ENCODE measurements at regions not wholly inside any gene's neighbourhood (a gene's known extent, or its start where the extent isn't known, plus 50 kb on each side); places are given as distances from the start of the nearest gene placed in this dataset.

GRCh38 chr2:121123268-121123667 is 161.7 kb downstream of the TFCP2L1 start:
- no peaks in the 10 kb centered on the region for H3K9me3 ChIP-seq (ENCODE audit: insufficient read depth, low read depth, low read length)
- no peaks in the 10 kb centered on the region for H3K27me3 ChIP-seq (ENCODE audit: insufficient read depth, low read length, poor library complexity, severe bottlenecking)
- no peaks in the 10 kb centered on the region for H3K79me2 ChIP-seq (ENCODE audit: insufficient read depth, low read length)
- H3K4me1 ChIP-seq (ENCODE audit: insufficient read depth, low read length, poor library complexity, severe bottlenecking), result no peaks in the 10 kb centered on the region
- H3K36me3 ChIP-seq (ENCODE audit: insufficient read depth, low read length), result no peaks in the 10 kb centered on the region
- H4K20me1 ChIP-seq (ENCODE audit: insufficient read depth, low read length, poor library complexity, severe bottlenecking), result no peaks in the 10 kb centered on the region
- H2AFZ ChIP-seq (ENCODE audit: low read length), result no peak overlapping the region
- TF ChIP-seq CTCF (conservative IDR thresholded peaks at IDR 0.05; ENCODE audit: low read length), result no peak
- TF ChIP-seq EZH2phosphoT487 (IDR thresholded peaks at IDR 0.05; ENCODE audit: borderline replicate concordance), result no peak
- no peaks in the 10 kb centered on the region for H3F3A ChIP-seq (ENCODE audit: low read depth)
- no peaks in the 10 kb centered on the region for H3K9me2 ChIP-seq (replicated peaks; ENCODE audit: low read depth, low read length)
- no peak overlapping the region for H3K4me2 ChIP-seq (ENCODE audit: low read depth, low read length, poor library complexity, severe bottlenecking)
- H3K9ac ChIP-seq (ENCODE audit: low read depth, low read length, poor library complexity, severe bottlenecking), result no peak overlapping the region
- H3K4me3 ChIP-seq (ENCODE audit: low read length, poor library complexity, severe bottlenecking), result no peak overlapping the region

GRCh38 chr2:121124330-121124729 is 160.7 kb downstream of the TFCP2L1 start:
- no peak overlapping the region for H3K4me2 ChIP-seq (ENCODE audit: low read depth, low read length, poor library complexity, severe bottlenecking)
- no peak overlapping the region for H3K9ac ChIP-seq (ENCODE audit: low read depth, low read length, poor library complexity, severe bottlenecking)
- no peaks in the 10 kb centered on the region for H3K9me3 ChIP-seq (ENCODE audit: insufficient read depth, low read depth, low read length)
- H3K9me2 ChIP-seq (replicated peaks; ENCODE audit: low read depth, low read length), result no peaks in the 10 kb centered on the region
- H3K4me3 ChIP-seq (ENCODE audit: low read length, poor library complexity, severe bottlenecking), result no peak overlapping the region
- no peaks in the 10 kb centered on the region for H3K27me3 ChIP-seq (ENCODE audit: insufficient read depth, low read length, poor library complexity, severe bottlenecking)
- no peaks in the 10 kb centered on the region for H3K4me1 ChIP-seq (ENCODE audit: insufficient read depth, low read length, poor library complexity, severe bottlenecking)
- H2AFZ ChIP-seq (ENCODE audit: low read length), result no peak overlapping the region
- no peak for TF ChIP-seq EZH2phosphoT487 (IDR thresholded peaks at IDR 0.05; ENCODE audit: borderline replicate concordance)
- TF ChIP-seq CTCF (conservative IDR thresholded peaks at IDR 0.05; ENCODE audit: low read length), result no peak
- H3F3A ChIP-seq (ENCODE audit: low read depth), result no peaks in the 10 kb centered on the region
- H4K20me1 ChIP-seq (ENCODE audit: insufficient read depth, low read length, poor library complexity, severe bottlenecking), result no peaks in the 10 kb centered on the region
- no peaks in the 10 kb centered on the region for H3K36me3 ChIP-seq (ENCODE audit: insufficient read depth, low read length)
- H3K79me2 ChIP-seq (ENCODE audit: insufficient read depth, low read length), result no peaks in the 10 kb centered on the region

GRCh38 chr2:121125350-121125749 is 159.7 kb downstream of the TFCP2L1 start:
- Histone ChIP-seq H3K27me3 (ENCODE audit: insufficient read depth, low read length, poor library complexity, severe bottlenecking) (no peaks in the 10 kb centered on the region), H4K20me1 (ENCODE audit: insufficient read depth, low read length, poor library complexity, severe bottlenecking) (no peaks in the 10 kb centered on the region), H2AFZ (ENCODE audit: low read length) (no peak overlapping the region), H3K9me2 (replicated peaks; ENCODE audit: low read depth, low read length) (no peaks in the 10 kb centered on the region), H3K79me2 (ENCODE audit: insufficient read depth, low read length) (no peaks in the 10 kb centered on the region), H3K36me3 (ENCODE audit: insufficient read depth, low read length) (no peaks in the 10 kb centered on the region), H3F3A (ENCODE audit: low read depth) (no peaks in the 10 kb centered on the region), H3K4me1 (ENCODE audit: insufficient read depth, low read length, poor library complexity, severe bottlenecking) (no peaks in the 10 kb centered on the region), H3K9ac (ENCODE audit: low read depth, low read length, poor library complexity, severe bottlenecking) (no peak overlapping the region), H3K4me3 (ENCODE audit: low read length, poor library complexity, severe bottlenecking) (no peak overlapping the region), H3K9me3 (ENCODE audit: insufficient read depth, low read depth, low read length) (no peaks in the 10 kb centered on the region), H3K4me2 (ENCODE audit: low read depth, low read length, poor library complexity, severe bottlenecking) (no peak overlapping the region)
- TF ChIP-seq CTCF (conservative IDR thresholded peaks at IDR 0.05; ENCODE audit: low read length) (no peak), EZH2phosphoT487 (IDR thresholded peaks at IDR 0.05; ENCODE audit: borderline replicate concordance) (no peak)
